ENCODE measurements at regions not wholly inside any gene's neighbourhood (a gene's known extent, or its start where the extent isn't known, plus 50 kb on each side); places are given as distances from the start of the nearest gene placed in this dataset.

GRCh38 chr7:46468753-46469356 is 547.8 kb upstream of the IGFBP3 start:
- no peak for TF ChIP-seq POLR2A (IDR thresholded peaks at IDR 0.05)
- TF ChIP-seq CTCF (IDR thresholded peaks at IDR 0.05), result no peak

Data from thyroid gland (tissue), 4 donors.